ENCODE measurements at regions not wholly inside any gene's neighbourhood (a gene's known extent, or its start where the extent isn't known, plus 50 kb on each side); places are given as distances from the start of the nearest gene placed in this dataset.
"Not testable (repeated sequence)": the region's sequence is repeated elsewhere in the genome, so short reads cannot be mapped to it uniquely, and the experiment has no call there.

- no peak for DNase-seq
Measured at GRCh38 chr7:87007038-87007437, 52.4 kb downstream of the ELAPOR2 start.

GRCh38 chr7:87004956-87005355 is 54.5 kb downstream of the ELAPOR2 start:
- no peak for DNase-seq

- no peak for DNase-seq
Measured at GRCh38 chr7:87003872-87004798, 55.3 kb downstream of the ELAPOR2 start.

GRCh38 chr7:87001214-87001613 is 58.2 kb downstream of the ELAPOR2 start:
- DNase-seq = no peak

GRCh38 chr7:87000344-87000743 is 59.1 kb downstream of the ELAPOR2 start:
- DNase-seq = no peak

- no peak for DNase-seq
Measured at GRCh38 chr7:86999750-87000149, 59.7 kb downstream of the ELAPOR2 start.

GRCh38 chr7:86995814-86996213 is 63.6 kb downstream of the ELAPOR2 start:
- DNase-seq = no peak

GRCh38 chr7:86995052-86995725 is 64.3 kb downstream of the ELAPOR2 start:
- no peak for DNase-seq

GRCh38 chr7:86991771-86992191 is 67.7 kb downstream of the ELAPOR2 start:
- DNase-seq = no peak

- DNase-seq = no peak
Measured at GRCh38 chr7:86991093-86991769, 68.2 kb downstream of the ELAPOR2 start.

GRCh38 chr7:86989407-86989806 is 70.0 kb downstream of the ELAPOR2 start:
- no peak for DNase-seq

- DNase-seq = not testable (repeated sequence)
Measured at GRCh38 chr7:86987834-86988233, 71.6 kb downstream of the ELAPOR2 start.

GRCh38 chr7:86987358-86987757 is 72.1 kb downstream of the ELAPOR2 start:
- DNase-seq = not testable (repeated sequence)

GRCh38 chr7:86985342-86985741 is 74.1 kb downstream of the ELAPOR2 start:
- not testable (repeated sequence) for DNase-seq

- not testable (repeated sequence) for DNase-seq
Measured at GRCh38 chr7:86983654-86984053, 75.8 kb downstream of the ELAPOR2 start.

GRCh38 chr7:86981937-86982336 is 77.5 kb downstream of the ELAPOR2 start:
- not testable (repeated sequence) for DNase-seq

- no peak for DNase-seq
Measured at GRCh38 chr7:86981127-86981526, 78.3 kb downstream of the ELAPOR2 start.

- DNase-seq = no peak
Measured at GRCh38 chr7:86980223-86980622, 79.2 kb downstream of the ELAPOR2 start.

- no peak for DNase-seq
Measured at GRCh38 chr7:86978808-86979506, 80.5 kb downstream of the ELAPOR2 start.

- DNase-seq = no peak
Measured at GRCh38 chr7:86976958-86977357, 82.5 kb downstream of the ELAPOR2 start.

- DNase-seq = no peak
Measured at GRCh38 chr7:86975914-86976313, 83.5 kb downstream of the ELAPOR2 start.

- DNase-seq = no peak
Measured at GRCh38 chr7:86975449-86975848, 84.0 kb downstream of the ELAPOR2 start.

Measured in right kidney (tissue), 1 donor.